H1 (cell line): ENCODE measurements at regions not wholly inside any gene's neighbourhood (a gene's known extent, or its start where the extent isn't known, plus 50 kb on each side); places are given as distances from the start of the nearest gene placed in this dataset.

ENCODE experiments used
- EZH2 ChIP-seq: fragments of 200-600 bp; sonication (generic); IDR thresholded peaks from 2 replicates; pipeline ENCODE4 v1.7.1; 2012; ENCODE audit warnings: low read depth, mild to moderate bottlenecking, moderate library complexity, low read length, inconsistent platforms; ENCODE audit not compliant: severe bottlenecking
- HDAC2 ChIP-seq, 2 experiments: fragments of 300-600 bp in 1 of 2; sonication (generic) in 1 of 2; IDR thresholded peaks; 2 replicates each; pipeline ENCODE4 v1.6.1; 2011 to 2012; ENCODE audit warnings: low read depth in 2 of 2, low read length in 2 of 2, mild to moderate bottlenecking in 2 of 2, moderate library complexity in 2 of 2, borderline replicate concordance in 1 of 2, inconsistent platforms in 1 of 2
- RXRA ChIP-seq: IDR thresholded peaks from 2 replicates; pipeline ENCODE4 v1.6.1; 2011; ENCODE audit warnings: low read depth, mild to moderate bottlenecking, low read length, moderate library complexity; ENCODE audit not compliant: insufficient read depth
- TAF7 ChIP-seq: optimal IDR thresholded peaks from 2 replicates; pipeline ENCODE3; 2011; ENCODE audit warnings: low read depth, mild to moderate bottlenecking, inconsistent platforms, low read length, moderate library complexity, borderline replicate concordance
- YY1 ChIP-seq: IDR thresholded peaks from 2 replicates; pipeline ENCODE4 v1.6.1; 2011; ENCODE audit warnings: low read depth, mild to moderate bottlenecking, low read length
- TF ChIP-seq, protein P1 (sequence below), 3 experiments: IDR thresholded peaks; 1 replicate in 2 of 3; 2 replicates in 1 of 3; pipeline versions ENCODE4 v1.5.1 to v1.6.1; 2011; ENCODE audit warnings: low read length in 3 of 3, mild to moderate bottlenecking in 3 of 3, inconsistent platforms in 2 of 3, low read depth in 1 of 3, moderate library complexity in 1 of 3; ENCODE audit not compliant: insufficient read depth in 1 of 3; ENCODE audit errors: control extremely low read depth in 1 of 3

DNA sequence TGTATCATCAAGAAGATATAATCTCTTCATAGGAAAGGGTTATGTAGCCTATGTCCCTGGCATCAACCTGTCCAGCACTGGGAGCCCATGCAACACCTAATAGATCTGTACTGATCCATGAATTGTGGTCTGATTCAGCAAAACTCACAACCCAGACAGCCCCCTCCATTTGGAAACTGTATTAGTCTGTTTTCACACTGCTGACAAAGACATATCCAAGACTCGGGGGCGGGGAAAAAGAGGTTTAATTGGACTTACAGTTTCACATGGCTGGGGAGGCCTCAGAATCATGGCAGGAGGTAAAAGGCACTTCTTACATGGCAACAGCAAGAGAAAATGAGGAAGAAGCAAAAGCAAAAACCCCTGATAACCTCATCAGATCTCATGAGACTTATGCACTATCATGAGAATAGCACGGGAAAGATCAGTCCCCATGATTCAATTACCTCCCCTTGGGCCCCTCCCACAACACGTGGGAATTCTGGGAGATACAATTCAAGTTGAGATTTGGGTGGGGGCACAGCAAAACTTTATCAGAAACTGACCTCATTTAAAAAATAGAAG, 83.3 kb downstream of the TRIM42 start (continued):
- TF ChIP-seq, protein P1, sequence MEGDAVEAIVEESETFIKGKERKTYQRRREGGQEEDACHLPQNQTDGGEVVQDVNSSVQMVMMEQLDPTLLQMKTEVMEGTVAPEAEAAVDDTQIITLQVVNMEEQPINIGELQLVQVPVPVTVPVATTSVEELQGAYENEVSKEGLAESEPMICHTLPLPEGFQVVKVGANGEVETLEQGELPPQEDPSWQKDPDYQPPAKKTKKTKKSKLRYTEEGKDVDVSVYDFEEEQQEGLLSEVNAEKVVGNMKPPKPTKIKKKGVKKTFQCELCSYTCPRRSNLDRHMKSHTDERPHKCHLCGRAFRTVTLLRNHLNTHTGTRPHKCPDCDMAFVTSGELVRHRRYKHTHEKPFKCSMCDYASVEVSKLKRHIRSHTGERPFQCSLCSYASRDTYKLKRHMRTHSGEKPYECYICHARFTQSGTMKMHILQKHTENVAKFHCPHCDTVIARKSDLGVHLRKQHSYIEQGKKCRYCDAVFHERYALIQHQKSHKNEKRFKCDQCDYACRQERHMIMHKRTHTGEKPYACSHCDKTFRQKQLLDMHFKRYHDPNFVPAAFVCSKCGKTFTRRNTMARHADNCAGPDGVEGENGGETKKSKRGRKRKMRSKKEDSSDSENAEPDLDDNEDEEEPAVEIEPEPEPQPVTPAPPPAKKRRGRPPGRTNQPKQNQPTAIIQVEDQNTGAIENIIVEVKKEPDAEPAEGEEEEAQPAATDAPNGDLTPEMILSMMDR (IDR thresholded peaks at IDR 0.05; ENCODE audit: control extremely low read depth in 1 of 3, insufficient read depth in 1 of 3, low read depth in 1 of 3, low read length in 3 of 3), result no peak
- no peak for TF ChIP-seq HDAC2 (IDR thresholded peaks at IDR 0.05; ENCODE audit: borderline replicate concordance in 1 of 2, low read depth in 2 of 2, low read length in 2 of 2)
- TF ChIP-seq EZH2, result no peak
- no peak for TF ChIP-seq RXRA
- no peak for TF ChIP-seq TAF7
- TF ChIP-seq YY1, result no peak
- TF ChIP-seq, all 59 proteins: peak for 0
